HG02885 (cell line): ENCODE measurements at regions not wholly inside any gene's neighbourhood (a gene's known extent, or its start where the extent isn't known, plus 50 kb on each side); places are given as distances from the start of the nearest gene placed in this dataset.

Experiments used
- ATAC-seq: cut with Tn5 transposase; IDR thresholded peaks from one replicate; pipeline ENCODE4 v1.9.1; 2021; ENCODE audit warnings: mild to moderate bottlenecking; ENCODE audit not compliant: unreplicated experiment, poor library complexity

DNA sequence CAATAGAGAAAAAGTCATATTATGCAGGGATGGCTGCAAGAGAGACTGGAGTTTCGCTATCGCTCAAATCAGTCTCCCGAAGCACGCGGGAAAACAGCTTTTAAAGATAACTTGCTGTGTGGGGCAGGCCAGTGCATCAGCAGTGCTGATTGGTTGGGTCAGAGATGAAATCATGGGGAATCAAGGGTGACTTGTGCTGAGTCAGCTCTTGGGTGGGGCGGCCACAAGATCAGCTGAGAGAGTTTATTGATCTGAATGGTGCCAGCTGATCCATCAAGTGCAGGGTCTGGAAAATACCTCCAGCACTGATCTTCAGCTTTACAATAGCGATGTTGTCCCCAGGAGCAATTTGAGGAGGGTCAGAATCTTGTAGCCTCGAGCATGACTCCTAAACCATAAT lies 430.5 kb downstream of the RBFOX1 start:
- ATAC-seq = no peak
